GM12892 (cell line): ENCODE measurements at regions not wholly inside any gene's neighbourhood (a gene's known extent, or its start where the extent isn't known, plus 50 kb on each side); places are given as distances from the start of the nearest gene placed in this dataset.

ENCODE experiments used
- POLR2A ChIP-seq: IDR thresholded peaks from 2 replicates; pipeline ENCODE4 v1.6.1; 2011; ENCODE audit warnings: low read depth, low read length, control low read depth
- POLR2AphosphoS5 ChIP-seq: IDR thresholded peaks from 2 replicates; pipeline ENCODE4 v1.6.1; 2011; ENCODE audit warnings: low read depth, low read length, control low read depth
- TAF1 ChIP-seq: IDR thresholded peaks from 2 replicates; pipeline ENCODE4 v1.6.1; 2011; ENCODE audit warnings: low read depth, mild to moderate bottlenecking, control low read depth, low read length, borderline replicate concordance

- no peak for TF ChIP-seq POLR2AphosphoS5
- TF ChIP-seq POLR2A: no peak
- no peak for TF ChIP-seq TAF1
These were observed 494.4 kb downstream of the XPNPEP1 start for GRCh38 chr10:109428775-109429491.
